GDM1 (cell line): ENCODE measurements at regions not wholly inside any gene's neighbourhood (a gene's known extent, or its start where the extent isn't known, plus 50 kb on each side); places are given as distances from the start of the nearest gene placed in this dataset.

Source experiments
- DNase-seq: peaks from one replicate; lab custom pipeline; 2025; lab: John Stamatoyannopoulos, UW

GRCh38 chr15:99440551-99441443 is 125.0 kb upstream of the MEF2A start:
- DNase-seq = no peak

- DNase-seq = no peak
Measured at GRCh38 chr15:99441444-99441800, 124.4 kb upstream of the MEF2A start.

- no peak for DNase-seq
Measured at GRCh38 chr15:99441871-99442251, 123.9 kb upstream of the MEF2A start.

GRCh38 chr15:99442252-99442897 is 123.4 kb upstream of the MEF2A start:
- DNase-seq = no peak

GRCh38 chr15:99443056-99443756 is 122.6 kb upstream of the MEF2A start:
- no peak for DNase-seq

- DNase-seq = no peak
Measured at GRCh38 chr15:99443768-99444446, 121.9 kb upstream of the MEF2A start.

- no peak for DNase-seq
Measured at GRCh38 chr15:99445272-99445850, 120.4 kb upstream of the MEF2A start.

GRCh38 chr15:99446565-99447496 is 119.0 kb upstream of the MEF2A start:
- DNase-seq = no peak

- DNase-seq = no peak
Measured at GRCh38 chr15:99447497-99448371, 118.0 kb upstream of the MEF2A start.

GRCh38 chr15:99449514-99449913 is 116.3 kb upstream of the MEF2A start:
- DNase-seq = no peak

- no peak for DNase-seq
Measured at GRCh38 chr15:99450896-99451358, 114.9 kb upstream of the MEF2A start.

- no peak for DNase-seq
Measured at GRCh38 chr15:99451484-99451883, 114.3 kb upstream of the MEF2A start.

GRCh38 chr15:99452010-99452409 is 113.8 kb upstream of the MEF2A start:
- no peak for DNase-seq

GRCh38 chr15:99452728-99453636 is 112.8 kb upstream of the MEF2A start:
- peak; percentile 89 for DNase-seq

- no peak for DNase-seq
Measured at GRCh38 chr15:99453637-99454030, 112.2 kb upstream of the MEF2A start.

- DNase-seq = no peak
Measured at GRCh38 chr15:99454107-99454809, 111.5 kb upstream of the MEF2A start.

- DNase-seq = no peak
Measured at GRCh38 chr15:99454941-99455788, 110.6 kb upstream of the MEF2A start.
